Peyer's patch (tissue), 4 donors: ENCODE measurements at regions not wholly inside any gene's neighbourhood (a gene's known extent, or its start where the extent isn't known, plus 50 kb on each side); places are given as distances from the start of the nearest gene placed in this dataset.

Source experiments
- DNase-seq, 3 donors: peaks; one replicate each; pipeline ENCODE4 v3.0.0-alpha.2; 2017 to 2019
- H3K27ac ChIP-seq, 4 donors: fragments of 200-600 bp; sonication (generic); one replicate each; pipeline ENCODE4 v1.5.1; 2016 to 2019
- H3K27me3 ChIP-seq, 2 donors: fragments of 200-600 bp; sonication (generic); one replicate each; pipeline ENCODE4 v1.5.1; 2019
- H3K36me3 ChIP-seq, 3 donors: fragments of 200-600 bp; sonication (generic); one replicate each; pipeline ENCODE4 v1.5.1; 2016 to 2019
- H3K4me1 ChIP-seq, 4 donors: fragments of 200-600 bp; sonication (generic); one replicate each; pipeline ENCODE4 v1.5.1; 2016 to 2019
- H3K4me3 ChIP-seq, 4 donors: fragments of 200-600 bp; sonication (generic); 1 replicate in 3 of 4; 2 replicates in 1 of 4; pipeline ENCODE4 v1.5.1; 2016 to 2019; ENCODE audit warnings: mild to moderate bottlenecking in 1 of 4
- H3K9me3 ChIP-seq, 4 donors: fragments of 200-600 bp; sonication (generic); one replicate each; pipeline ENCODE4 v1.5.1; 2016 to 2019; ENCODE audit warnings: mild to moderate bottlenecking in 1 of 4
- POLR2A ChIP-seq, 2 donors: fragments of 450-650 bp; IDR thresholded peaks; one replicate each; pipeline ENCODE4 v1.5.1; 2017; ENCODE audit warnings: antibody characterized with exemption in 2 of 2, mild to moderate bottlenecking in 2 of 2, moderate library complexity in 2 of 2
- TF ChIP-seq, protein P1 (sequence below), 6 experiments: fragments of 450-650 bp in 4 of 6; fragments of 200-600 bp in 2 of 6; sonication (generic) in 1 of 6; IDR thresholded peaks; one replicate each; pipeline ENCODE4 v1.5.1; 2017 to 2019; ENCODE audit warnings: antibody characterized with exemption in 6 of 6, mild to moderate bottlenecking in 3 of 6, moderate library complexity in 1 of 6

DNA sequence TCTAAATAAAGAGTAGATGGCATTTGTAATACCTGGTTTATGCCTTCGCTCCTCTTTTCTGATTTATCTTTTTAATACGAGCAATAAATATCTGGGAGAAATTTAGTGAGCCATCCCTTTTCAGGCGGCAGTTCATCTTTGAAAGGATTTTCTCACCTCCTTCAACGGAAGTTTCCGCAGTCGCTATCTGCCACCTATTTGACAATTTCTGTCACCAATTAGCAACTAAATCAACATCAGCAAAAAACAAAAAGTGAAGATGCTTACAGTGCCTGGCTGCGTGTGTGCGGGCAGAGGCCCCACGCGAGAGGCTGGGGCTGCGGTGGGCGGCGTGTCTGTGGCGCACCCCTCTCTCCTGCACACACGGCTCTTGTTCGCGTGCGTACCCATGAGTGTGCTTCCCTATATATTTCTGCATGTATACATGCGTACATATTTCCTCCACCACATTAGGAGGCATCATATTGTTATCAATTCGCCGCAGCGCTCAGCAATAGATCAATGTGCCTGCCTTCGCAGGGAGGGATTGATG is 117.3 kb upstream of the BARHL2 start:
- Histone ChIP-seq H3K9me3 (no peaks in the 10 kb centered on the region), H3K4me3 (no peak overlapping the region), H3K27me3 (peaks cover 0 to 22% of the 10 kb centered on the region in 2 donors), H3K36me3 (no peaks in the 10 kb centered on the region), H3K27ac (no peak overlapping the region), H3K4me1 (peaks cover 3 to 12% (median 7%) of the 10 kb centered on the region in 4 donors)
- TF ChIP-seq, protein P1, sequence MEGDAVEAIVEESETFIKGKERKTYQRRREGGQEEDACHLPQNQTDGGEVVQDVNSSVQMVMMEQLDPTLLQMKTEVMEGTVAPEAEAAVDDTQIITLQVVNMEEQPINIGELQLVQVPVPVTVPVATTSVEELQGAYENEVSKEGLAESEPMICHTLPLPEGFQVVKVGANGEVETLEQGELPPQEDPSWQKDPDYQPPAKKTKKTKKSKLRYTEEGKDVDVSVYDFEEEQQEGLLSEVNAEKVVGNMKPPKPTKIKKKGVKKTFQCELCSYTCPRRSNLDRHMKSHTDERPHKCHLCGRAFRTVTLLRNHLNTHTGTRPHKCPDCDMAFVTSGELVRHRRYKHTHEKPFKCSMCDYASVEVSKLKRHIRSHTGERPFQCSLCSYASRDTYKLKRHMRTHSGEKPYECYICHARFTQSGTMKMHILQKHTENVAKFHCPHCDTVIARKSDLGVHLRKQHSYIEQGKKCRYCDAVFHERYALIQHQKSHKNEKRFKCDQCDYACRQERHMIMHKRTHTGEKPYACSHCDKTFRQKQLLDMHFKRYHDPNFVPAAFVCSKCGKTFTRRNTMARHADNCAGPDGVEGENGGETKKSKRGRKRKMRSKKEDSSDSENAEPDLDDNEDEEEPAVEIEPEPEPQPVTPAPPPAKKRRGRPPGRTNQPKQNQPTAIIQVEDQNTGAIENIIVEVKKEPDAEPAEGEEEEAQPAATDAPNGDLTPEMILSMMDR (IDR thresholded peaks at IDR 0.05) = no peak
- TF ChIP-seq POLR2A (IDR thresholded peaks at IDR 0.05) = no peak
- no peak for DNase-seq

- peaks cover 0 to 22% of the 10 kb centered on the region in 2 donors for H3K27me3 ChIP-seq
- H3K27ac ChIP-seq = no peak overlapping the region
- DNase-seq = no peak
- no peak for TF ChIP-seq POLR2A (IDR thresholded peaks at IDR 0.05)
- TF ChIP-seq, protein P1 (IDR thresholded peaks at IDR 0.05) = no peak
- peaks cover 3 to 12% (median 7%) of the 10 kb centered on the region in 4 donors for H3K4me1 ChIP-seq
- H3K36me3 ChIP-seq = no peaks in the 10 kb centered on the region
- H3K9me3 ChIP-seq = no peaks in the 10 kb centered on the region
- H3K4me3 ChIP-seq = no peak overlapping the region
Observed at GRCh38 chr1:90833466-90834110, 116.5 kb upstream of the BARHL2 start.

DNA sequence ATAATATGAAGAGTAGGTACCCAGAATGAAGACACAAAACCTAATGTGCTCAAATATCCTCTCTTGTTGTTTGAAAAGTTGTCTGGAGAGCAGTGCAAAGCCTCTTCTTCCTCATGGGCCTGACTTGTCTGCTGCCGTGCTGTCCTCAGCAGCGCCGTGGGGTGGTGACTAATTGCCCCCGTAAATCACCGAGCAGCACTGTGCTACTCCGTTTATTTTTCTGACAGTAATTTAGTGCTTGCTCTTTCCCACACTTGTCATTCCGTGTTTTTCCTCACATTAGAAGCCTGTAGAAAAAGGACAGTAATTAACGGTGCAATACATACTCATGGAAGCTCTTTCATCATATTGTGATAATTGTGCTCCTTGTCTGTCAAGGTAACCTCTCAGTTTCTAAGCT is 114.8 kb upstream of the BARHL2 start:
- Histone ChIP-seq H3K4me3 (no peak overlapping the region), H3K9me3 (no peaks in the 10 kb centered on the region), H3K27me3 (peaks cover 0 to 22% of the 10 kb centered on the region in 2 donors), H3K27ac (no peak overlapping the region), H3K36me3 (no peaks in the 10 kb centered on the region), H3K4me1 (peaks cover 3 to 12% (median 7%) of the 10 kb centered on the region in 4 donors)
- no peak for DNase-seq
- TF ChIP-seq, protein P1 (IDR thresholded peaks at IDR 0.05) = no peak
- no peak for TF ChIP-seq POLR2A (IDR thresholded peaks at IDR 0.05)

- TF ChIP-seq, protein P1 (IDR thresholded peaks at IDR 0.05) = no peak
- no peak for TF ChIP-seq POLR2A (IDR thresholded peaks at IDR 0.05)
- no peak overlapping the region for H3K4me3 ChIP-seq
- H3K27ac ChIP-seq = no peak overlapping the region
- DNase-seq = no peak
- H3K9me3 ChIP-seq = no peaks in the 10 kb centered on the region
- no peaks in the 10 kb centered on the region for H3K36me3 ChIP-seq
- H3K27me3 ChIP-seq = no peaks in the 10 kb centered on the region
- no peaks in the 10 kb centered on the region for H3K4me1 ChIP-seq
Observed at GRCh38 chr1:90826834-90827233, 109.7 kb upstream of the BARHL2 start.

GRCh38 chr1:90826024-90826423 is 108.9 kb upstream of the BARHL2 start:
- Histone ChIP-seq H3K9me3 (no peaks in the 10 kb centered on the region), H3K36me3 (no peaks in the 10 kb centered on the region), H3K4me1 (no peaks in the 10 kb centered on the region), H3K27me3 (no peaks in the 10 kb centered on the region), H3K4me3 (no peak overlapping the region), H3K27ac (no peak overlapping the region)
- DNase-seq = no peak
- TF ChIP-seq POLR2A (IDR thresholded peaks at IDR 0.05) = no peak
- TF ChIP-seq, protein P1 (IDR thresholded peaks at IDR 0.05) = no peak
